ENCODE measurements at regions not wholly inside any gene's neighbourhood (a gene's known extent, or its start where the extent isn't known, plus 50 kb on each side); places are given as distances from the start of the nearest gene placed in this dataset.

- WGBS (ENCODE audit: insufficient coverage, low coverage, low lambda C conversion rate, missing lambda C conversion rate), result no CpG with 5 or more reads among the region's 1 CpG
- DNase-seq (no peak), ATAC-seq (no peak)
- TF ChIP-seq POLR2A (IDR thresholded peaks at IDR 0.05), result no peak
- no peaks in the 10 kb centered on the region for H3K36me3 ChIP-seq
- H3K9me3 ChIP-seq, result no peaks in the 10 kb centered on the region
- no peak overlapping the region for H3K4me3 ChIP-seq
- H3K27ac ChIP-seq, result no peak overlapping the region
- intact Hi-C loops (cut with DNase I), result no loop called here
- no peaks in the 10 kb centered on the region for H3K27me3 ChIP-seq
- no peaks in the 10 kb centered on the region for H3K4me1 ChIP-seq
These were observed 50.2 kb upstream of the GRID2 start for GRCh38 chr4:92253550-92253949.

Small RNAs in the stretch of these regions (small RNA-seq; reads per million reads assigned to genes)
- 0 reads per million in 2 experiments for gene KRT19P6
